ENCODE measurements at regions not wholly inside any gene's neighbourhood (a gene's known extent, or its start where the extent isn't known, plus 50 kb on each side); places are given as distances from the start of the nearest gene placed in this dataset.

DNA sequence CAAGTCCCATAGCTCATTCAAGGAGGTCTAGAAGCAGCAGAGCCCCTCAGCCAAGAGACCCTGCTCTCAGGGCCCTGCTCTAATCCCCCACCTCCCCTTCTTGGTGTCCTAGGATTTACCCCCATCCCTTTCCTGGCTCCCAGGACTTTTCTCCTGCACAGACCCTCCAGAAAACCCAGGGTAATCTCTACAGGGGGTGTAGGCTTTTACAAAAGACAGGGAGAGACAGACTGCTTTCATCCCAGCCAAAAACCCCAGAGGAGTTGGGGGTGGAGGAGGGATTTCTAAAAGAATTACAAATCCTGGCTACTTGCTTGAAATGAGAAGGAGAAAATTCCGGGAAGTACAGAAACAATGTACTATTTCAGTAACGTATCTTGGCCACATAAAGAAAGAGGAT is 133.3 kb downstream of the TNFSF13B start:
- ChIA-PET POLR2A (no interaction called here), CTCF (no interaction called here)
- DNase-seq (ENCODE audit: low read depth, low spot score): no peak
- TF ChIP-seq, protein P1, sequence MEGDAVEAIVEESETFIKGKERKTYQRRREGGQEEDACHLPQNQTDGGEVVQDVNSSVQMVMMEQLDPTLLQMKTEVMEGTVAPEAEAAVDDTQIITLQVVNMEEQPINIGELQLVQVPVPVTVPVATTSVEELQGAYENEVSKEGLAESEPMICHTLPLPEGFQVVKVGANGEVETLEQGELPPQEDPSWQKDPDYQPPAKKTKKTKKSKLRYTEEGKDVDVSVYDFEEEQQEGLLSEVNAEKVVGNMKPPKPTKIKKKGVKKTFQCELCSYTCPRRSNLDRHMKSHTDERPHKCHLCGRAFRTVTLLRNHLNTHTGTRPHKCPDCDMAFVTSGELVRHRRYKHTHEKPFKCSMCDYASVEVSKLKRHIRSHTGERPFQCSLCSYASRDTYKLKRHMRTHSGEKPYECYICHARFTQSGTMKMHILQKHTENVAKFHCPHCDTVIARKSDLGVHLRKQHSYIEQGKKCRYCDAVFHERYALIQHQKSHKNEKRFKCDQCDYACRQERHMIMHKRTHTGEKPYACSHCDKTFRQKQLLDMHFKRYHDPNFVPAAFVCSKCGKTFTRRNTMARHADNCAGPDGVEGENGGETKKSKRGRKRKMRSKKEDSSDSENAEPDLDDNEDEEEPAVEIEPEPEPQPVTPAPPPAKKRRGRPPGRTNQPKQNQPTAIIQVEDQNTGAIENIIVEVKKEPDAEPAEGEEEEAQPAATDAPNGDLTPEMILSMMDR (IDR thresholded peaks at IDR 0.05; ENCODE audit: insufficient read depth, low read length, missing control alignments): no peak
- H3K4me3 ChIP-seq (ENCODE audit: low read depth, low read length): no peak overlapping the region

GRCh38 chr13:108407495-108407894 is 138.0 kb downstream of the TNFSF13B start:
- CTCF ChIA-PET: no interaction called here
- DNase-seq (ENCODE audit: low read depth, low spot score): no peak
- no peak overlapping the region for H3K4me3 ChIP-seq (ENCODE audit: low read depth, low read length)
- TF ChIP-seq, protein P1 (IDR thresholded peaks at IDR 0.05; ENCODE audit: insufficient read depth, low read length, missing control alignments): no peak
- POLR2A ChIA-PET: no interaction called here

DNA sequence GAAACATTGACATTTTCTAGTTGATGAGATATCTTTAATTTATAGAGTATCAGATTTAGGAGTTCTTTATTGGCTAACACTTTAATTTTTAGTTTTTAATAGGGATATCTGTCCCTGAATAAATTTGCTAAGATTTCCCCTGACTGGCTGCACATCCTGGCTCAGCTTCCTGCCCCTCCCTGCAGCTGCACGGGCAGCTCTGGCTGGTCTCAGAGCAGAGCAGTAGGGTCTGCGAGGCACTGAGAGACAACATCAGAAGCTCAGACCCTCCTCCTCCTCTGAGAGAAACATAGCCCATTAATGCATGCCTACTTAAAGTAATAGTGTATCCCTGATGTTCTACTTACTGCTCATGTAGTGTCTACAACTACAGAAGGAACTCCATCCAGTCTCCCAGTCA is 139.2 kb downstream of the TNFSF13B start:
- ChIA-PET CTCF (no interaction called here), POLR2A (no interaction called here)
- TF ChIP-seq, protein P1 (IDR thresholded peaks at IDR 0.05; ENCODE audit: insufficient read depth, low read length, missing control alignments): no peak
- H3K4me3 ChIP-seq (ENCODE audit: low read depth, low read length): no peak overlapping the region
- no peak for DNase-seq (ENCODE audit: low read depth, low spot score)

DNA sequence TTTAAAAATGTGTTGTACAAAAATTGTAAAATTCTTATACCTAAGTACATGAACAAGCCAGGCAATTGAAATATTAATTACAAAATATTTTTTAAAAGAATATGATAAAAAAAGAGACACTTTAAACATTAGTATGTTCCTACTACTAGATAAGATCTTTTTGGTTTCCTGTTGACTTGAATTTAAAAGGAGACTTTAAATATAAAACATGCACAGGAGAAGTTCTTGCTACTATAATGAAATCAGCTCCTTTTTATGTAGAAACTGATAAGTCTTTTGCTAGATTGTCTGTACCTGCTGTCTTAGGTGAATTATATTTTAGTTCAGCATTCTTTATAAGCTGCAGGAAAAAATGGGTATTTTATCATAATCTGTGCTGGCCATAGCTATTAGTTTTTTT is 140.2 kb downstream of the TNFSF13B start:
- TF ChIP-seq, protein P1 (IDR thresholded peaks at IDR 0.05; ENCODE audit: insufficient read depth, low read length, missing control alignments): no peak
- no peak for DNase-seq (ENCODE audit: low read depth, low spot score)
- no peak overlapping the region for H3K4me3 ChIP-seq (ENCODE audit: low read depth, low read length)
- ChIA-PET POLR2A (no interaction called here), CTCF (no interaction called here)

- H3K4me3 ChIP-seq (ENCODE audit: low read depth, low read length): no peak overlapping the region
- ChIA-PET CTCF (no interaction called here), POLR2A (no interaction called here)
- TF ChIP-seq, protein P1 (IDR thresholded peaks at IDR 0.05; ENCODE audit: insufficient read depth, low read length, missing control alignments): no peak
- no peak for DNase-seq (ENCODE audit: low read depth, low spot score)
Measured at GRCh38 chr13:108419768-108420167, 150.2 kb downstream of the TNFSF13B start.

DNA sequence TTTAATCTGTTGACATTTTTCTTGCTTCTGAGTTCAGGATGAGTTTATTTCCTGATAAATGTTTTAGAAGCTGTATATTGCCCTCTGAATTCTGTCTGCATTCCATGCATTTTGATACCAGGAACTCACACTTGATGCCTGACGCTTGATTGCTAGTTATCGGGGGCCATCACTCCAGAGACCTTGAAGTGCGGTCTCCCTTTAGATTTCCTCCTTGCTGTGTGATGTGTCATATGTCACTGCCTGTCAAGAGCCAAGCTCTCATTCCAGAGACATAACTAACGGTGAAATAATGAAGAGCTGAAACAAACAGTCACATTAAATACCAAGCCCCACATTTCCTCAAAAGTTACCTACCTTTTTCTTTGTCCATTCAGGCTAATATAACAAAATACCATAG is 155.5 kb downstream of the TNFSF13B start:
- H3K4me3 ChIP-seq (ENCODE audit: low read depth, low read length): no peak overlapping the region
- CTCF ChIA-PET: no interaction called here
- TF ChIP-seq, protein P1 (IDR thresholded peaks at IDR 0.05; ENCODE audit: insufficient read depth, low read length, missing control alignments): no peak
- peak; percentile 12 for DNase-seq (ENCODE audit: low read depth, low spot score)
- POLR2A ChIA-PET: no interaction called here

Data from AG04449 (cell line).